Left cardiac atrium (tissue), 4 donors: ENCODE measurements at regions not wholly inside any gene's neighbourhood (a gene's known extent, or its start where the extent isn't known, plus 50 kb on each side); places are given as distances from the start of the nearest gene placed in this dataset.
A peak's percentile ranks its signal among the peaks of the same experiment; 100 is the strongest.
"Not testable (repeated sequence)": the region's sequence is repeated elsewhere in the genome, so short reads cannot be mapped to it uniquely, and the experiment has no call there.

Source experiments
- ATAC-seq, 2 donors: fragments of 200-7000 bp; cut with Tn5 transposase; one replicate each; pipeline ENCODE4 v1.9.1; 2020; ENCODE audit warnings: mild to moderate bottlenecking in 2 of 2, moderate library complexity in 2 of 2
- DNase-seq: peaks from one replicate; pipeline ENCODE4 v3.0.0-alpha.2; 2020
- intact Hi-C, 2 donors: fragments of 100-400 bp; cut with DNase I; formaldehyde crosslinking; loops; one replicate each; pipeline versions ENCODE4 v1.14.1 to v1.15.1; 2022 to 2023
- microRNA-seq, 2 donors: library from miRNA; unstranded; fragments of <30 nt; microRNA quantifications; one replicate each; pipeline ENCODE4 v1.2.0, GENCODE V29; 2020
- donor health status: DM: no; HTN: yes; CAD: no.
- donor health status: DM: no; HTN: yes; CAD: no; lungs with severe emphysema.
- donor health status: DM: yes; HTN: yes; CAD: no.
- donor health status: Dilated cardiomyopathy.

DNA sequence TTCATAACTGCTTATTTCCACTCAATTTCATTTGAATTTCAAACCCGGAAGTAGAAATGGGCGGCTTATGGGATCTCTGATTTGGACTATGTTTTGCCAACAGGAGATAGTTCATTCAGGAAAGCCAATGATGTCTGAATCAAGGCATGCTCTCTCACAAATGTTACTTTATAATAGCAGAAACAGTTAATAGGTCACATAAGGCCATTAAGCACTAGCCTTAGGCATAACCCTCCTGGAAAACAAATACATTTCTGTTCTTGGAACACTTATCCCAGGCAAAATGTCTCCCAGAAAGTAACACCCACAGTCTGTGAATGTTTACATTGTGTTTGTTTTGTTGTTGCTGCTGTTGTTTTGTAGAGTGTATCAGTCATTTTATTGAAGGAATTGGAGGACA is 1347.2 kb upstream of the PCDH7 start:
- intact Hi-C loops: no loop called here
- no peak for DNase-seq
- ATAC-seq: no peak

DNA sequence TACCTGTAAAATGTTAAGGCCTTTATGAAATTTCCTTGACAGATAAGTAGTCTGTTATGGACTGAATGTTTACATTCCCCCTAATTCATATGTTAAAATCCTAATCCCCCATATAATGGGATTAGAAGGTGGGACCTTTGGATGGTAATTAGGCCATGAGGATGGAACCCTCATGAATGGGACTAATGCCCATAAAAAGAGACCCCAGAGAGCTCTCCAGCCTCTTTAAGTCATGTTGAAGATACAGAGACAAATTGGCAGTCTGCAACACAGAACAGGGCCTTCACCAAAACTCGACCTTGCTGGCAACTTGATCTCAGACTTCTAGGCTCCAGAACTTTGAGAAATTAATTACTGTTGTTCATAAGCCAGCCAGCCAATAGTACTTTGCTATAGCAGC is 1344.5 kb upstream of the PCDH7 start:
- intact Hi-C loops: no loop called here
- ATAC-seq: no peak
- no peak for DNase-seq

DNA sequence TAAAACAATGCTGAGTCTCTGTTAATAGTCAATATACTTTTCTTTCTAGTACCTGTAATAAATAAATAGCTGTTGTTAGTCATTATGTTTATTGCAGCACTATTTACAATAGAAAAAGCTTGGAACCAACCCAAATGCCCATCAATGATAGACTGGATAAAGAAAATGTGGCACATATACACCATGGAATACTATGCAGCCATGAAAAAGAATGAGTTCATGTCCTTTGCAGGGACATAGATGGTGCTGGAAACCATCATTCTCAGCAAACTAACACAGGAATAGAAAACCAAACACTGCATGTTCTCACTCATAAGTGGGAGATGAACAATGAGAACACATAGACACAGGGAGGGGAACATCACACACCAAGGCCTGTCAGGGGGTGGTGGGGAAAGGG is 1341.9 kb upstream of the PCDH7 start:
- intact Hi-C loops, ATAC-seq, DNase-seq: not testable (repeated sequence)

DNA sequence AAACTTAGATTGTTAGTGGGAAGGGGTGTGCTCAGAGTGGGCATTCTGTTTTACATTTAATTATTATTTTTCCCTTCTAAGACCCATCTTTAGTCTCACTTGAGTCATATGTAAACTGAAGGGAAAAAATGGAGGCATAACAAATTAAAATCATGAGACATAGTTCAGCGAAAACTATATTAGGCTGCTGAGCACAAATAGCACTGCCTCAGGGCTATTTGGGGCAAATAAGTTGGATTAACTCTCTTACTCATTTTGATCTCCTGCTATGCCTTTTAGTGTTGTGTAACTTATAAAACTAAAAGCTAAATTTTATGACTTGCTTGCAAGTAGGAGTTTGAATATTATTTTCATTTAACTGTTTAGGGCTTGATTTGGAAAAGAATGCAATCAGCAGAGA is 1329.2 kb upstream of the PCDH7 start:
- ATAC-seq (no peak), DNase-seq (no peak)
- intact Hi-C loops: no loop called here

DNA sequence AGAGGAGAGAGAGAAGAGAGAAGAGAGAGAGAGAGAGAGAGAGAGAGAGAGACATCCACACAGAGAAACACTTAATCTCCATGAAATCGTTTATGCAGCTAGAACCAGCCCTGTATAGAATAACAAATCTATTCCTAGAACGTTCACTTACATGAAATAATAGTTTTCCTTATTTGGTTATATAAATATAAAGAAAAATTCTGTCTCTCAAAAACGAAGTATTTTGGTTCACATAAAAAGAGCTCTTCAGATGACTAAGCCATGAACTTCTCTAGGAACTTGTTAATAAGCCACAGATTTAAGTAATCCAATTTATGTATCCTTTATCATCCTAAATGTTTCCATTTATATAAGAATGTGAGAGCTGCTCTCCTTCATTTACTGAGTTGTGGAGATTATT is 1315.1 kb upstream of the PCDH7 start:
- DNase-seq (no peak), ATAC-seq (no peak)
- intact Hi-C loops: no loop called here

DNA sequence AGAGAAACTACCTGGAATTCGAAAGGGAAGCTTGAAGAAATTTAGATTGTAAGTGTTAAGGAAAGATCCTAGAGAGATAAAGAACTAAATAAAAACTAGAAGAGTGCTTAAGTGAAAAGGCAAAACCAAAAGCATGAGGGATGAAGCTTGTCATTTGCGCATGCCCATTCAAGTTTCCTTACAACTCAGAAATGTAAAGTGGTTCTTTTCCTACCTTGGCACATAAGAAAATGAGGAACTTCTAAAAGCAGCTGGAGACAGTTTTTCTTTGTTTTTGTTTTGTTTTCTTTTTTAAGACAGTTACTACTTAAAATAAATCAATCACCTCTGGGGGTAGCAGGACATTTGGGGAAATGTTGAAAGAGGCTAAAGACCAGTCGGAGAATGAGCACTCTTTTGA is 1304.4 kb upstream of the PCDH7 start:
- no peak for DNase-seq
- intact Hi-C loops: no loop called here
- ATAC-seq: no peak

DNA sequence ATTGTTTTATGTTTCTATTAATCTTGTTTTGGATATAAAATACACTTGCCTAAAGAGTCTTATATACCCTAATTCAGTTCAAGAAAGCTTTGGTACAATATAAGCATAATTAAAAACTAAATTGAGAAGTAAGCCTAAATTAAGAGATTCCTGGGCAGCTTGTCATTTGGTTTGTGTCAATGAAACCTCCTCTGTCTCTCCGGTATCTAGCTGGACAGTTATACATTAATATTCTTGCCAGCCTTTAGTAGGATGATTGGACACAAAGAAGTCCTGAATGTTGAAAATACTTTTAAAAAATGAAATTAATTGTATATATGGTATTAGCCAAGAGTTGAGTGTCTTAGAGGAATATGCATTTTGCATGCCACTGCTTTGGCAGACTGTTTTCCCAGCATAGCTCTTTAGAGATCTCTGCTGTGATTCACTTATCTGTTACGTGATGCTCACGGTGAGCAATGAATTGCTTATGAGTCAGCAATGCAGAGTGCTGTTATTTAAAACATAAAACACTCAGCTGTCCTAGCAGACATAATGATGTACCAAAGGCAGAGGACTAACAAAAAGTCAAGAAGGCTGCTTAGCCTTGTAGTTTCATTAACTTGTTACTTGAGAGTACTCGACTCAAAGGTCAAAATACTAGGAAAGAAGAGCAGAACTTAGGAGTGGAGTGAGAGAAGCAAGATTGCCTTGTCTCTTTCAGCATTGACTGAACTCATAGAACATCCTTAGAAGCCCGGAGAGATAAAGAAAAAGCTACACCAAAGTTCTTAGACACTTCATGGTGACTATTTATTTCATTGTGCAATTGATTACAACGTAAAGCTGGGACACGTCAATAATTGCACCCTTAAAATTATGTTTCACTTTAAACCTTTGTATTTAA is 1296.1 kb upstream of the PCDH7 start:
- ATAC-seq (peak in 1 of 2 donors; percentile 90), DNase-seq (no peak)
- intact Hi-C loops: no loop called here

DNA sequence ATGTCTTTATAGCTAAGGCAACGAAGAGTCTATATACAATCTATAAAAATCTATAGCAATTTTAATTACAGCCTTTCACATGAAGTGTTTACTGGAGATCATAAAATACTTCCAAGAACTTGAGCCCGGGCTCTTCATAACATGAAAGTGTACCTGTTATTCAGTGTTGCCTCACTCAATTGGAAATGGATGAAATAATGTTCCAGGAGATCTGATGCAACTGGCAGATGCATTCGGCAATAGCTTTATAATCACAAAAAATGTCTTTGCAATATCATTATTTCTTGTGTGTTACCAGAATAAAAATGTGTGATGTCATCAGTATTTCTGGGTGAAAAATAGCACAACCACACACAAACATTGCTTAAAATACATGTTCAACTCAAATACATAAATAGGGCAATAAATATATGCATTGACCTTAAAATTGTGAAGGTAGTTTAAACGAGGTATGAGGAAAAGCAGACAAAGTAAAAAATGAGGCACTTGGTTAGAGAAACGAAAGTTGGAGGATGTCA is 1266.8 kb upstream of the PCDH7 start:
- intact Hi-C loops: no loop called here
- no peak for DNase-seq
- no peak for ATAC-seq

DNA sequence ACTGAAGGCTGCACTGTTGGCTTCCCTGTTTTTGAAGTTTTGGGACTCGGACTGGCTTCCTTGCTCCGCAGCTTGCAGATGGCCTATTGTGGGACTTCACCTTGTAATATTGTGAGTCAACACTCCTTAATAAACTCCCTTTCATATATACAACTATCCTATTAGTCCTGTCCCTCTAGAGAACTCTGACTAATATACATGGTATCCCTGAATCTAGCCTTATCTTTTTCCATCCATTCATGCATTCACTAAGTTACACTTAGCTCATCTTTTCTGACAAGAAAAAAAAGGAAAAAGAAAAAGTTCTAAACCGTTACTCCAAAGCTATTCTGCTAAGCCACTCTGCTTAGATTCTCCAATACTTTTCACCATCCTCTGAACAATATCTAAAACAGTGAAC is 1260.2 kb upstream of the PCDH7 start:
- DNase-seq (no peak), ATAC-seq (no peak)
- intact Hi-C loops: no loop called here

DNA sequence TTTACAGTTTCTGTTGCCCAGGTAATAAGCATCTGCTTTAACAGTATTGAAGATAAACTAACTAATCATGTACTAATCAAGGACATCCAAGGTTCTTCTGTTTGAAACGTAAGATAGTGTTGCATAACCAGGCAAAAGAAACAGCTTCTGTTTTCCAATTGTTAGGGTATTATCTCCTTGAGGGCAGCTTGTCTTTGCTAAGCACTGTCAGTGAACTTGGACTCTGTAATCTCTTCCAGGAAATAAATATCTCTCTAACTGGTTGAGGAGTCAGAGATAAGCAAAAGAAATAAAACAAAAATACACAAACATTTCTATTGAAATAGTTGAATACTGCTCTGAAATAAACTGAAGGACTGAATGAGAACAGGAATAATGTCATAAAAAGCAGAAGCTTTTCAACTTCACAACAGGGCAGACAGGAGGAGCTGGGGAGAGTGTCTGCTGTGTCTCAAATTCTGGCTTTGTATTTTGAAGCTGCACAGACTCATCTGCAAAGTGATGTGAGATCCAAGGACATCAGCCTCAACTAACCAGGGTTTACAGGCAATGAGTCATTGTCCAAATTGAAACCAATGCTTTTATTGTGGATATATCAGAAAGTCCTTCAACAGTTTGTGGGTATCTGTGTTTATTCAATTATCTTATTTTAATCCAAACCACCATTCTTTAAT is 1253.0 kb upstream of the PCDH7 start:
- intact Hi-C loops: no loop called here
- ATAC-seq: peak in 1 of 2 donors; percentile 27

More for the DNA sequence above, 1253.0 kb upstream of the PCDH7 start:
- no peak for DNase-seq

Small RNA genes lying in the stretch of these regions (microRNA-seq; reads per million reads assigned to microRNA genes)
- 0 reads per million in 2 donors for gene MIR4275
